PFSK-1 (cell line): ENCODE measurements at regions not wholly inside any gene's neighbourhood (a gene's known extent, or its start where the extent isn't known, plus 50 kb on each side); places are given as distances from the start of the nearest gene placed in this dataset.

ENCODE experiments used
- POLR2AphosphoS5 ChIP-seq: IDR thresholded peaks from 2 replicates; pipeline ENCODE4 v1.6.1; 2012; ENCODE audit warnings: low read depth, mild to moderate bottlenecking, control low read depth, low read length, moderate library complexity
- SIN3A ChIP-seq: IDR thresholded peaks from 2 replicates; pipeline ENCODE4 v1.6.1; 2012; ENCODE audit warnings: mild to moderate bottlenecking, low read length, moderate library complexity, borderline replicate concordance; ENCODE audit not compliant: insufficient read depth
- TAF1 ChIP-seq: IDR thresholded peaks from 2 replicates; pipeline ENCODE4 v1.6.1; 2012; ENCODE audit warnings: low read length, control low read depth, borderline replicate concordance; ENCODE audit not compliant: insufficient read depth
- TF ChIP-seq, protein P1 (sequence below), 2 experiments: IDR thresholded peaks; 2 replicates each; pipeline versions ENCODE4 v1.6.1 to v1.8.0; 2011 to 2012; ENCODE audit warnings: low read depth in 2 of 2, low read length in 2 of 2, control low read depth in 1 of 2, inconsistent platforms in 1 of 2, mild to moderate bottlenecking in 1 of 2, moderate library complexity in 1 of 2; ENCODE audit not compliant: insufficient read depth in 1 of 2

DNA sequence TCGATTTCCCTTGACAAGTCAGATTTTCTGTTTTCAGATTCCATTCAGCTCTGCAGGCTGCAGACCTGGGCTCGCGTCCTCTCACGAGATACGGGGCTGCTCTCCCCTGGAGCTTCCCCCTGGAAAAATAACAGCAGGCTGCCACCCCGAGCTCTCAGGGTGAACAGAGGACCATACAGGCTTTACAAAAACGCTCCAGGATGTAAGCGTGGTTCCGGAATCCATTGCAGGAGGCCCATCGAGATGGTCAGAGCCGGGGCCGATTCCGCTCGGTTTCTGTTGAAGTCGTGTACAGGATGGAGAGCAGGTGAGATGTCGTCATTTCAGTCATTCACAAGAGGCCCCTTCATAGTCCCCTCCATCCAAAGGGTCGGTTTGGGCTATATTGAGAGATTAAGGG lies 297.7 kb upstream of the IRX4 start:
- TF ChIP-seq TAF1 (no peak), SIN3A (no peak), POLR2AphosphoS5 (no peak)
- TF ChIP-seq, protein P1, sequence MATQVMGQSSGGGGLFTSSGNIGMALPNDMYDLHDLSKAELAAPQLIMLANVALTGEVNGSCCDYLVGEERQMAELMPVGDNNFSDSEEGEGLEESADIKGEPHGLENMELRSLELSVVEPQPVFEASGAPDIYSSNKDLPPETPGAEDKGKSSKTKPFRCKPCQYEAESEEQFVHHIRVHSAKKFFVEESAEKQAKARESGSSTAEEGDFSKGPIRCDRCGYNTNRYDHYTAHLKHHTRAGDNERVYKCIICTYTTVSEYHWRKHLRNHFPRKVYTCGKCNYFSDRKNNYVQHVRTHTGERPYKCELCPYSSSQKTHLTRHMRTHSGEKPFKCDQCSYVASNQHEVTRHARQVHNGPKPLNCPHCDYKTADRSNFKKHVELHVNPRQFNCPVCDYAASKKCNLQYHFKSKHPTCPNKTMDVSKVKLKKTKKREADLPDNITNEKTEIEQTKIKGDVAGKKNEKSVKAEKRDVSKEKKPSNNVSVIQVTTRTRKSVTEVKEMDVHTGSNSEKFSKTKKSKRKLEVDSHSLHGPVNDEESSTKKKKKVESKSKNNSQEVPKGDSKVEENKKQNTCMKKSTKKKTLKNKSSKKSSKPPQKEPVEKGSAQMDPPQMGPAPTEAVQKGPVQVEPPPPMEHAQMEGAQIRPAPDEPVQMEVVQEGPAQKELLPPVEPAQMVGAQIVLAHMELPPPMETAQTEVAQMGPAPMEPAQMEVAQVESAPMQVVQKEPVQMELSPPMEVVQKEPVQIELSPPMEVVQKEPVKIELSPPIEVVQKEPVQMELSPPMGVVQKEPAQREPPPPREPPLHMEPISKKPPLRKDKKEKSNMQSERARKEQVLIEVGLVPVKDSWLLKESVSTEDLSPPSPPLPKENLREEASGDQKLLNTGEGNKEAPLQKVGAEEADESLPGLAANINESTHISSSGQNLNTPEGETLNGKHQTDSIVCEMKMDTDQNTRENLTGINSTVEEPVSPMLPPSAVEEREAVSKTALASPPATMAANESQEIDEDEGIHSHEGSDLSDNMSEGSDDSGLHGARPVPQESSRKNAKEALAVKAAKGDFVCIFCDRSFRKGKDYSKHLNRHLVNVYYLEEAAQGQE (IDR thresholded peaks at IDR 0.05; ENCODE audit: insufficient read depth in 1 of 2, low read depth in 2 of 2, low read length in 2 of 2) = no peak
